Loucy (cell line): ENCODE measurements at regions not wholly inside any gene's neighbourhood (a gene's known extent, or its start where the extent isn't known, plus 50 kb on each side); places are given as distances from the start of the nearest gene placed in this dataset.

Experiments
- H2AFZ ChIP-seq: fragments of 200-600 bp; sonication (generic); 2 replicates; pipeline ENCODE4 v1.6.0; 2016; ENCODE audit warnings: antibody characterized with exemption, mild to moderate bottlenecking, low read length, moderate library complexity
- H3F3A ChIP-seq: fragments of 200-600 bp; 2 replicates; pipeline ENCODE4 v1.6.0; 2016; ENCODE audit warnings: antibody characterized with exemption, low read depth, mild to moderate bottlenecking
- H3K27me3 ChIP-seq: fragments of 200-600 bp; sonication (generic); 2 replicates; pipeline ENCODE4 v1.6.1; 2014; ENCODE audit warnings: low read length, mild to moderate bottlenecking; ENCODE audit not compliant: insufficient read depth, poor library complexity, severe bottlenecking
- H3K36me3 ChIP-seq: fragments of 200-600 bp; sonication (generic); 2 replicates; pipeline ENCODE4 v1.6.1; 2016; ENCODE audit warnings: low read length; ENCODE audit not compliant: insufficient read depth
- H3K4me1 ChIP-seq: fragments of 200-600 bp; sonication (generic); 2 replicates; pipeline ENCODE4 v1.5.1; 2014; ENCODE audit warnings: low read length, mild to moderate bottlenecking; ENCODE audit not compliant: insufficient read depth, poor library complexity, severe bottlenecking
- H3K4me2 ChIP-seq: fragments of 200-600 bp; sonication (generic); 2 replicates; pipeline ENCODE4 v1.6.0; 2014; ENCODE audit warnings: antibody characterized with exemption, low read length, low read depth, mild to moderate bottlenecking; ENCODE audit not compliant: poor library complexity, severe bottlenecking
- H3K4me3 ChIP-seq: fragments of 200-600 bp; sonication (generic); 2 replicates; pipeline ENCODE4 v1.5.1; 2014; ENCODE audit warnings: low read length, mild to moderate bottlenecking, mixed read lengths; ENCODE audit not compliant: poor library complexity, severe bottlenecking
- H3K79me2 ChIP-seq: fragments of 200-600 bp; sonication (generic); 2 replicates; pipeline ENCODE4 v1.6.1; 2014; ENCODE audit warnings: low read length; ENCODE audit not compliant: insufficient read depth
- H3K9ac ChIP-seq: fragments of 200-600 bp; sonication (generic); 2 replicates; pipeline ENCODE4 v1.6.0; 2014; ENCODE audit warnings: mild to moderate bottlenecking, low read depth, low read length, moderate library complexity; ENCODE audit not compliant: poor library complexity, severe bottlenecking
- H3K9me2 ChIP-seq: fragments of 200-600 bp; sonication (generic); replicated peaks from 2 replicates; pipeline ENCODE4 v1.6.1; 2016; ENCODE audit warnings: low read depth, low read length, mixed read lengths
- H3K9me3 ChIP-seq: fragments of 200-600 bp; sonication (generic); 2 replicates; pipeline ENCODE4 v1.6.1; 2014; ENCODE audit warnings: mild to moderate bottlenecking, antibody characterized with exemption, low read length, low read depth; ENCODE audit not compliant: insufficient read depth
- H4K20me1 ChIP-seq: fragments of 200-600 bp; sonication (generic); 2 replicates; pipeline ENCODE4 v1.6.0; 2014; ENCODE audit warnings: antibody characterized with exemption, low read length, mild to moderate bottlenecking; ENCODE audit not compliant: insufficient read depth, poor library complexity, severe bottlenecking
- EZH2phosphoT487 ChIP-seq: fragments of 200-600 bp; IDR thresholded peaks from 2 replicates; pipeline ENCODE4 v1.6.1; 2018; ENCODE audit warnings: antibody characterized with exemption, mild to moderate bottlenecking, moderate library complexity, borderline replicate concordance
- TF ChIP-seq, protein P1 (sequence below): fragments of 200-600 bp; sonication (generic); conservative IDR thresholded peaks from 2 replicates; pipeline ENCODE4 v1.5.1; 2014; ENCODE audit warnings: mild to moderate bottlenecking, antibody characterized with exemption, low read length

DNA sequence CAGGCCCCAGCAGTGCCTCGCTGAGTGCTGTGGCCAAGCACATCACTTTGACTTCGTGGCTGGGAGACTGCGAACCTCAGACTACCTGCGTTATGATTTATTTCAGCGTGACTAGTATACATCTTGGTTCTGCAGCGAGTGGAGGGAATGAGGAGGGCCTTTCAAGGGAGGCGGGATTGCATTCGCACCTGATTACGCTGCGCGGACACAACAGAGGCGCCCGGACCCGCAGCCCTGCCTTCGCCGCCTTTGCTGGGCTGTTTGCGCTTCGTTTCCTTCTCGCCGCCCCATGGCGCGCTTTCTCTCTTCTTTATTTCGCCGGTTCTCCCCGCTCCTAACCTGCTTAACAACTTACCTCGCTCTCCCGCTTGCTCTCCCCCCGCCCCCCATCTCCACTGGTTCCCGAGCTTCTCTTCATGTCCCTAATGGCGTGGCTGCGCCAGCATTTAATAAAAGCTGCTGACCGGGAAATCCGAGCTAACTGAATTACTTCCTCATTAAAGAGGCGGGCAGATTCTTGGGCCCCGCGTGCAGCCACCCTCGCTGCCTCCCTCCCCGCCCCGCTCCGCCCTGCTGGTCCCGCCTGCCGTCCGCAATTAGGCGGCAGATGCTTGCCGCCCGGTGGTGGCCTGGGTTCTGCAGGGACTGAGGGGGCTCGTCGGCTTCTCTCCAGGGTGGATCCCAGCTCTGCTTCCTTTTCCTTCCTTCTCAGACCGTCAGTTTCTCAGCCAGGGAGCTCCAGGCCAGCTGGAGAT, 257.6 kb upstream of the SDK2 start:
- Histone ChIP-seq H3K9me3 (no peaks in the 10 kb centered on the region), H2AFZ (no peak overlapping the region), H3K27me3 (peaks cover 9% of the 10 kb centered on the region), H3K4me3 (no peak overlapping the region), H3K9me2 (no peaks in the 10 kb centered on the region), H4K20me1 (no peaks in the 10 kb centered on the region), H3K79me2 (no peaks in the 10 kb centered on the region), H3F3A (no peaks in the 10 kb centered on the region), H3K4me2 (no peak overlapping the region), H3K4me1 (no peaks in the 10 kb centered on the region), H3K36me3 (no peaks in the 10 kb centered on the region), H3K9ac (no peak overlapping the region)
- TF ChIP-seq, protein P1, sequence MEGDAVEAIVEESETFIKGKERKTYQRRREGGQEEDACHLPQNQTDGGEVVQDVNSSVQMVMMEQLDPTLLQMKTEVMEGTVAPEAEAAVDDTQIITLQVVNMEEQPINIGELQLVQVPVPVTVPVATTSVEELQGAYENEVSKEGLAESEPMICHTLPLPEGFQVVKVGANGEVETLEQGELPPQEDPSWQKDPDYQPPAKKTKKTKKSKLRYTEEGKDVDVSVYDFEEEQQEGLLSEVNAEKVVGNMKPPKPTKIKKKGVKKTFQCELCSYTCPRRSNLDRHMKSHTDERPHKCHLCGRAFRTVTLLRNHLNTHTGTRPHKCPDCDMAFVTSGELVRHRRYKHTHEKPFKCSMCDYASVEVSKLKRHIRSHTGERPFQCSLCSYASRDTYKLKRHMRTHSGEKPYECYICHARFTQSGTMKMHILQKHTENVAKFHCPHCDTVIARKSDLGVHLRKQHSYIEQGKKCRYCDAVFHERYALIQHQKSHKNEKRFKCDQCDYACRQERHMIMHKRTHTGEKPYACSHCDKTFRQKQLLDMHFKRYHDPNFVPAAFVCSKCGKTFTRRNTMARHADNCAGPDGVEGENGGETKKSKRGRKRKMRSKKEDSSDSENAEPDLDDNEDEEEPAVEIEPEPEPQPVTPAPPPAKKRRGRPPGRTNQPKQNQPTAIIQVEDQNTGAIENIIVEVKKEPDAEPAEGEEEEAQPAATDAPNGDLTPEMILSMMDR: no peak
- TF ChIP-seq EZH2phosphoT487: no peak

DNA sequence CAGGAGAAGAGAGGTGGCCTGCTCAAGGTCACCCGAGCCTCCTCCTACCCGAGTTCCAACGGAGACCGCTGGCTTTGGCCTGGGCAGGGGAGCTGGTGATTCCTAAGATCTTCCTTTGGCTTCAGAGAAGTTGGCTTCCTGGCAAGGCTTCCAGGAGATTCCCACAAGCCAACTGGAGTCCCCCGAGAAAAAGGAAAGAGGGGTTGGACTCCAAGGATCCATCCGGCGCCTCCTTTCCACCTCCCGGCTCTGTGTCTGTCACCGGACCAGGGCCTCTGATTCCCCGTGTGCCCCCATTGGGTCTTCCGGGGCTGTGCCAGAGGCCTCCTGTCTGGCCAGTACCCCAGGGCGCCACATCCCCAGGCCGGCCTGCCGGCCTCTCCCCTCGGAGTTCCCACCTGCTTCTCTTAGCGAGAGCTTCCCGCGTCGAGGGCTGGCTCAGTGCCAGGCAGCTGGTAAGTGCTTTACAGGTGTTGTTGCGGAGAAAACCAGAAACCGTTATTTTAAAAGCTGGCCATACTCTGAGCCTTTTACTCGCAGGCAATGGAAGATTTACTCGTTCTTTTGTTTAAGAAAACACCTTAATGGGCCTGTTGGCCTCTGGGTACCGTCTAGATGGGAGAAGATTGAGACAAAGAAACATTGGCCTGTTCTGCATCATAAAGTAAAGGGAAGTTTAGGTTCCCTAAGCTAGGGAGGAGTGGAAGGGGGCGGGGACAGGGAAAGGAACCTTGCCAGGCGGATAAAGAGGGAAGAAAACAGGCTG, 258.4 kb upstream of the SDK2 start:
- Histone ChIP-seq H3K4me1 (no peaks in the 10 kb centered on the region), H3K9me2 (no peaks in the 10 kb centered on the region), H3F3A (no peaks in the 10 kb centered on the region), H3K9me3 (no peaks in the 10 kb centered on the region), H3K4me3 (no peak overlapping the region), H4K20me1 (no peaks in the 10 kb centered on the region), H3K4me2 (no peak overlapping the region), H2AFZ (no peak overlapping the region), H3K79me2 (no peaks in the 10 kb centered on the region), H3K9ac (no peak overlapping the region), H3K27me3 (peaks cover 11% of the 10 kb centered on the region), H3K36me3 (no peaks in the 10 kb centered on the region)
- TF ChIP-seq, protein P1: no peak
- TF ChIP-seq EZH2phosphoT487: no peak

GRCh38 chr17:73906896-73907870, 262.9 kb upstream of the SDK2 start:
- Histone ChIP-seq H3K36me3 (no peaks in the 10 kb centered on the region), H3K27me3 (peaks cover 47% of the 10 kb centered on the region), H3K9ac (no peak overlapping the region), H4K20me1 (no peaks in the 10 kb centered on the region), H3F3A (no peaks in the 10 kb centered on the region), H3K4me1 (no peaks in the 10 kb centered on the region), H3K4me3 (no peak overlapping the region), H3K9me3 (no peaks in the 10 kb centered on the region), H3K4me2 (no peak overlapping the region), H2AFZ (no peak overlapping the region), H3K79me2 (no peaks in the 10 kb centered on the region), H3K9me2 (no peaks in the 10 kb centered on the region)
- no peak for TF ChIP-seq EZH2phosphoT487
- TF ChIP-seq, protein P1: no peak
